ENCODE measurements at regions not wholly inside any gene's neighbourhood (a gene's known extent, or its start where the extent isn't known, plus 50 kb on each side); places are given as distances from the start of the nearest gene placed in this dataset.

GRCh38 chr19:32098968-32099367 is 246.4 kb upstream of the ZNF507 start:
- H3K27ac ChIP-seq, result no peak overlapping the region
- no peak for TF ChIP-seq ZFX (IDR thresholded peaks at IDR 0.05)
- no peak for TF ChIP-seq CTCF (conservative IDR thresholded peaks at IDR 0.05)

GRCh38 chr19:32101206-32101605 is 244.2 kb upstream of the ZNF507 start:
- H3K27ac ChIP-seq, result no peak overlapping the region
- TF ChIP-seq CTCF (conservative IDR thresholded peaks at IDR 0.05) (no peak), ZFX (IDR thresholded peaks at IDR 0.05) (no peak)

GRCh38 chr19:32103541-32103940 is 241.9 kb upstream of the ZNF507 start:
- H3K27ac ChIP-seq, result no peak overlapping the region
- TF ChIP-seq ZFX (IDR thresholded peaks at IDR 0.05) (no peak), CTCF (conservative IDR thresholded peaks at IDR 0.05) (no peak)

GRCh38 chr19:32104153-32104849 is 241.1 kb upstream of the ZNF507 start:
- H3K27ac ChIP-seq, result no peak overlapping the region
- TF ChIP-seq ZFX (IDR thresholded peaks at IDR 0.05) (no peak), CTCF (conservative IDR thresholded peaks at IDR 0.05) (no peak)

GRCh38 chr19:32104850-32105235 is 240.6 kb upstream of the ZNF507 start:
- H3K27ac ChIP-seq, result no peak overlapping the region
- TF ChIP-seq ZFX (IDR thresholded peaks at IDR 0.05), result no peak
- no peak for TF ChIP-seq CTCF (conservative IDR thresholded peaks at IDR 0.05)

GRCh38 chr19:32105527-32106310 is 239.7 kb upstream of the ZNF507 start:
- no peak overlapping the region for H3K27ac ChIP-seq
- TF ChIP-seq ZFX (IDR thresholded peaks at IDR 0.05) (no peak), CTCF (conservative IDR thresholded peaks at IDR 0.05) (no peak)

GRCh38 chr19:32122258-32122657 is 223.2 kb upstream of the ZNF507 start:
- no peak for TF ChIP-seq CTCF (conservative IDR thresholded peaks at IDR 0.05)
- TF ChIP-seq ZFX (IDR thresholded peaks at IDR 0.05), result no peak
- H3K27ac ChIP-seq, result no peak overlapping the region

All from C4-2B (cell line).